ENCODE measurements at regions not wholly inside any gene's neighbourhood (a gene's known extent, or its start where the extent isn't known, plus 50 kb on each side); places are given as distances from the start of the nearest gene placed in this dataset.
A peak's percentile ranks its signal among the peaks of the same experiment; 100 is the strongest.

DNA sequence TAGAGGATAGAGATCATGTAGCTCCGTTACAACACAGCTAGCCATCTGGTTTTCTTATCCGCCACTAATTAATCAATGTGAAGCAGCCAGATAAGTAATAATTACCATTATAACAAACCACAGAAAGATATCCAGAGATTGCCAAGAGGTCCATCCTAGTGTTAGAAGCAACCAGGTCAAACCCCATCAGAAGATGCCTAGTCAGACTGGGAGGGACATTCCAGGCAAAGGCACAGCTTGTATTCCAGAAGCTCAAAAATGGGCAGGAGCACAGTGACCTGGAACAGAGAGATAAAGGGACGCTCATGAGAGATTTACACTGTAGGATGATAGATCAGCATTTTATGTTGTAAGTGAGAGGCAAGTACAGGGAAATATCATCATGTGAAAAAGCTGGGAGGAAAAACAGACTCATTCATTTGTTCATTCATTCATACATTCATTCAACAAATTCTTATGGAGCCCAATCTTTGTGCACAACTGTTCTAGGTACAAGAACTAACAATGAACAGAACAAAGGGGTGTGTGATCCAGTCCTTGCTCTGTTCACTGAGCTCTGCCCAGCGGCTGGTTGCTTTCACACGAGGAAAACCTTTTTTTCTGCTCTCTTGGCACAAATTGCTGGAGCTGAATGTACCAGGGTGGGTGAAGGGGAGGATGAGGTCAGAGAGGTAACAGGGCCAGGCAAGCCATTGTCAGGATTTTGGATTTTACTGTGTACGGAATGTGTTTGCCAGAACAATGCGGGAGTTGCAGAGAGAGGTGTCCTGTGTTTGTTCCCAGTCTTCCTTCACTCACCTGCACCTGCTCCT, 240.8 kb upstream of the FGGY start (continued):
- TF ChIP-seq, protein P1, sequence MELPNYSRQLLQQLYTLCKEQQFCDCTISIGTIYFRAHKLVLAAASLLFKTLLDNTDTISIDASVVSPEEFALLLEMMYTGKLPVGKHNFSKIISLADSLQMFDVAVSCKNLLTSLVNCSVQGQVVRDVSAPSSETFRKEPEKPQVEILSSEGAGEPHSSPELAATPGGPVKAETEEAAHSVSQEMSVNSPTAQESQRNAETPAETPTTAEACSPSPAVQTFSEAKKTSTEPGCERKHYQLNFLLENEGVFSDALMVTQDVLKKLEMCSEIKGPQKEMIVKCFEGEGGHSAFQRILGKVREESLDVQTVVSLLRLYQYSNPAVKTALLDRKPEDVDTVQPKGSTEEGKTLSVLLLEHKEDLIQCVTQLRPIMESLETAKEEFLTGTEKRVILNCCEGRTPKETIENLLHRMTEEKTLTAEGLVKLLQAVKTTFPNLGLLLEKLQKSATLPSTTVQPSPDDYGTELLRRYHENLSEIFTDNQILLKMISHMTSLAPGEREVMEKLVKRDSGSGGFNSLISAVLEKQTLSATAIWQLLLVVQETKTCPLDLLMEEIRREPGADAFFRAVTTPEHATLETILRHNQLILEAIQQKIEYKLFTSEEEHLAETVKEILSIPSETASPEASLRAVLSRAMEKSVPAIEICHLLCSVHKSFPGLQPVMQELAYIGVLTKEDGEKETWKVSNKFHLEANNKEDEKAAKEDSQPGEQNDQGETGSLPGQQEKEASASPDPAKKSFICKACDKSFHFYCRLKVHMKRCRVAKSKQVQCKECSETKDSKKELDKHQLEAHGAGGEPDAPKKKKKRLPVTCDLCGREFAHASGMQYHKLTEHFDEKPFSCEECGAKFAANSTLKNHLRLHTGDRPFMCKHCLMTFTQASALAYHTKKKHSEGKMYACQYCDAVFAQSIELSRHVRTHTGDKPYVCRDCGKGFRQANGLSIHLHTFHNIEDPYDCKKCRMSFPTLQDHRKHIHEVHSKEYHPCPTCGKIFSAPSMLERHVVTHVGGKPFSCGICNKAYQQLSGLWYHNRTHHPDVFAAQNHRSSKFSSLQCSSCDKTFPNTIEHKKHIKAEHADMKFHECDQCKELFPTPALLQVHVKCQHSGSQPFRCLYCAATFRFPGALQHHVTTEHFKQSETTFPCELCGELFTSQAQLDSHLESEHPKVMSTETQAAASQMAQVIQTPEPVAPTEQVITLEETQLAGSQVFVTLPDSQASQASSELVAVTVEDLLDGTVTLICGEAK (IDR thresholded peaks at IDR 0.05) = no peak
- TF ChIP-seq, protein P1 (CRISPR knock-in tag; IDR thresholded peaks at IDR 0.05) = no peak
- TF ChIP-seq ZFPM2 (CRISPR knock-in tag; IDR thresholded peaks at IDR 0.05) = 0 out of 2 replicates have a peak, but pooled peaks have one; percentile 0
- TF ChIP-seq, protein P2, sequence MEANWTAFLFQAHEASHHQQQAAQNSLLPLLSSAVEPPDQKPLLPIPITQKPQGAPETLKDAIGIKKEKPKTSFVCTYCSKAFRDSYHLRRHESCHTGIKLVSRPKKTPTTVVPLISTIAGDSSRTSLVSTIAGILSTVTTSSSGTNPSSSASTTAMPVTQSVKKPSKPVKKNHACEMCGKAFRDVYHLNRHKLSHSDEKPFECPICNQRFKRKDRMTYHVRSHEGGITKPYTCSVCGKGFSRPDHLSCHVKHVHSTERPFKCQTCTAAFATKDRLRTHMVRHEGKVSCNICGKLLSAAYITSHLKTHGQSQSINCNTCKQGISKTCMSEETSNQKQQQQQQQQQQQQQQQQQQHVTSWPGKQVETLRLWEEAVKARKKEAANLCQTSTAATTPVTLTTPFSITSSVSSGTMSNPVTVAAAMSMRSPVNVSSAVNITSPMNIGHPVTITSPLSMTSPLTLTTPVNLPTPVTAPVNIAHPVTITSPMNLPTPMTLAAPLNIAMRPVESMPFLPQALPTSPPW (CRISPR knock-in tag; IDR thresholded peaks at IDR 0.05) = 0 out of 2 replicates have a peak, but pooled peaks have one; percentile 18
- peak; percentile 87 for TF ChIP-seq ARID1B (IDR thresholded peaks at IDR 0.05)
- no peak for TF ChIP-seq EWSR1 (IDR thresholded peaks at IDR 0.05; ENCODE audit: borderline replicate concordance, low read depth, partially characterized antibody)
- TF ChIP-seq HDAC6 (IDR thresholded peaks at IDR 0.05; ENCODE audit: low read depth, low read length) = no peak
- TF ChIP-seq WHSC1 (IDR thresholded peaks at IDR 0.05; ENCODE audit: low read length) = no peak
- peak in 1 of 2 experiments; percentile 64; a peak in 2 of 4 replicates for TF ChIP-seq TRIM24 (IDR thresholded peaks at IDR 0.05)
- no peak for TF ChIP-seq ZNF431 (CRISPR knock-in tag; IDR thresholded peaks at IDR 0.05)
- TF ChIP-seq NR2F6 (CRISPR knock-in tag; IDR thresholded peaks at IDR 0.05) = no peak
- no peak for TF ChIP-seq PHF20 (IDR thresholded peaks at IDR 0.05; ENCODE audit: partially characterized antibody)
- no peak for TF ChIP-seq ZNF444 (CRISPR knock-in tag; IDR thresholded peaks at IDR 0.05)
- TF ChIP-seq FOXA1 (IDR thresholded peaks at IDR 0.05; ENCODE audit: borderline replicate concordance) = no peak
- peak; percentile 98 for TF ChIP-seq ZNF24 (IDR thresholded peaks at IDR 0.05)
- TF ChIP-seq CEBPB (tag; IDR thresholded peaks at IDR 0.05) = peak; percentile 60; the same call in 1 of the 2 replicates
- TF ChIP-seq, protein P3, sequence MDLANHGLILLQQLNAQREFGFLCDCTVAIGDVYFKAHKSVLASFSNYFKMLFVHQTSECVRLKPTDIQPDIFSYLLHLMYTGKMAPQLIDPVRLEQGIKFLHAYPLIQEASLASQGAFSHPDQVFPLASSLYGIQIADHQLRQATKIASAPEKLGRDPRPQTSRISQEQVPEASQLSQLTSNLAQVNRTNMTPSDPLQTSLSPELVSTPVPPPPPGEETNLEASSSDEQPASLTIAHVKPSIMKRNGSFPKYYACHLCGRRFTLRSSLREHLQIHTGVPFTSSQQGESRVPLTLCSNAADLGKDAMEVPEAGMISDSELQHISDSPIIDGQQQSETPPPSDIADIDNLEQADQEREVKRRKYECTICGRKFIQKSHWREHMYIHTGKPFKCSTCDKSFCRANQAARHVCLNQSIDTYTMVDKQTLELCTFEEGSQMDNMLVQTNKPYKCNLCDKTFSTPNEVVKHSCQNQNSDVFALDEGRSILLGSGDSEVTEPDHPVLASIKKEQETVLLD (IDR thresholded peaks at IDR 0.05) = no peak
- no peak for TF ChIP-seq NFIX (CRISPR knock-in tag; IDR thresholded peaks at IDR 0.05; ENCODE audit: low read depth)
